HEK293T (cell line): ENCODE measurements at regions not wholly inside any gene's neighbourhood (a gene's known extent, or its start where the extent isn't known, plus 50 kb on each side); places are given as distances from the start of the nearest gene placed in this dataset.

Source experiments
- ARNT ChIP-seq: fragments of 450-650 bp; IDR thresholded peaks from 2 replicates; pipeline ENCODE4 v1.6.1; 2017; ENCODE audit warnings: mild to moderate bottlenecking
- BHLHE40 ChIP-seq: fragments of 450-650 bp; IDR thresholded peaks from 2 replicates; pipeline ENCODE4 v1.6.1; 2016; ENCODE audit warnings: mild to moderate bottlenecking, moderate library complexity, borderline replicate concordance
- ELF4 ChIP-seq: fragments of 450-650 bp; IDR thresholded peaks from 2 replicates; pipeline ENCODE4 v1.6.1; 2017; ENCODE audit warnings: antibody characterized with exemption
- FOXA1 ChIP-seq: fragments of 450-650 bp; IDR thresholded peaks from 2 replicates; pipeline ENCODE4 v1.6.1; 2016; ENCODE audit warnings: mild to moderate bottlenecking
- FOXM1 ChIP-seq: fragments of 450-650 bp; IDR thresholded peaks from 2 replicates; pipeline ENCODE4 v1.6.1; 2017; ENCODE audit warnings: mild to moderate bottlenecking, borderline replicate concordance
- PKNOX1 ChIP-seq: fragments of 450-650 bp; IDR thresholded peaks from 2 replicates; pipeline ENCODE4 v1.6.1; 2016
- SP1 ChIP-seq: fragments of 450-650 bp; IDR thresholded peaks from 2 replicates; pipeline ENCODE4 v1.6.1; 2017
- TARDBP ChIP-seq: fragments of 450-650 bp; IDR thresholded peaks from 2 replicates; pipeline ENCODE4 v1.6.1; 2016

GRCh38 chr2:84194181-84194580, 264.9 kb downstream of the SUCLG1 start:
- no peak for TF ChIP-seq SP1
- no peak for TF ChIP-seq ARNT
- no peak for TF ChIP-seq TARDBP
- TF ChIP-seq BHLHE40 = no peak
- TF ChIP-seq FOXM1 = no peak
- no peak for TF ChIP-seq FOXA1
- no peak for TF ChIP-seq PKNOX1
- TF ChIP-seq ELF4 = no peak
